LNCAP (cell line): ENCODE measurements at regions not wholly inside any gene's neighbourhood (a gene's known extent, or its start where the extent isn't known, plus 50 kb on each side); places are given as distances from the start of the nearest gene placed in this dataset.

Experiments
- TF ChIP-seq, protein P1 (sequence below): fragments of 450-650 bp; IDR thresholded peaks from 2 replicates; pipeline ENCODE4 v1.5.1; 2017; ENCODE audit warnings: mild to moderate bottlenecking

DNA sequence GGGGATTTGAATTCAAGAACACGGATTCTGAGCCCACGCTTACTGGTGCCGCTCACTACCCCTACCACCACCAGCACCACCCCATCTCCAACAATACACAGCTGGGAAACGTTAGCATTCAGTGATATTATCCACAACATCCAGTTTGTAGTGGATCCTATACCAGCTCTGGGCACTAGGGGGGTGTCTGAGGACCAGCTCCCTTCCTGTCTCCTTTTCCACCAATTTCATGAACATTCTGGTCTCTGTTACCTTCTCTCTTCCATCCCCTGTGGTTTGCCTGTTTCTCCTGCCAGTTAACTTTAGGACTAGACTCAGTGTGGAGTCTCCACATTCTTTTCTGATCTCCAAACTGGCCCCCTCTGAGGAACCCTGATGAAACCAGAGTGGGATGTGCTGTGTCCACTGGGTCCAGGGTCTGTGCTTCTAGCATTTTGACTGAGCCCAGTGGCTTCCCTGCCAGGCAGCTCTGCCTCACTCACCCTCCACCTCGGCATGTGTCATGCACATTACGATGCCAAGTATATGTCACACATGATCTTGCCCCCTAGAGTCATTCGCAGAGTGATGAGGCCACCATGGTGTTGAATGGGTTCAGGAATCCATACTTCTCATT lies 187.0 kb upstream of the CDH13 start:
- TF ChIP-seq, protein P1, sequence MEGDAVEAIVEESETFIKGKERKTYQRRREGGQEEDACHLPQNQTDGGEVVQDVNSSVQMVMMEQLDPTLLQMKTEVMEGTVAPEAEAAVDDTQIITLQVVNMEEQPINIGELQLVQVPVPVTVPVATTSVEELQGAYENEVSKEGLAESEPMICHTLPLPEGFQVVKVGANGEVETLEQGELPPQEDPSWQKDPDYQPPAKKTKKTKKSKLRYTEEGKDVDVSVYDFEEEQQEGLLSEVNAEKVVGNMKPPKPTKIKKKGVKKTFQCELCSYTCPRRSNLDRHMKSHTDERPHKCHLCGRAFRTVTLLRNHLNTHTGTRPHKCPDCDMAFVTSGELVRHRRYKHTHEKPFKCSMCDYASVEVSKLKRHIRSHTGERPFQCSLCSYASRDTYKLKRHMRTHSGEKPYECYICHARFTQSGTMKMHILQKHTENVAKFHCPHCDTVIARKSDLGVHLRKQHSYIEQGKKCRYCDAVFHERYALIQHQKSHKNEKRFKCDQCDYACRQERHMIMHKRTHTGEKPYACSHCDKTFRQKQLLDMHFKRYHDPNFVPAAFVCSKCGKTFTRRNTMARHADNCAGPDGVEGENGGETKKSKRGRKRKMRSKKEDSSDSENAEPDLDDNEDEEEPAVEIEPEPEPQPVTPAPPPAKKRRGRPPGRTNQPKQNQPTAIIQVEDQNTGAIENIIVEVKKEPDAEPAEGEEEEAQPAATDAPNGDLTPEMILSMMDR: peak; percentile 52

DNA sequence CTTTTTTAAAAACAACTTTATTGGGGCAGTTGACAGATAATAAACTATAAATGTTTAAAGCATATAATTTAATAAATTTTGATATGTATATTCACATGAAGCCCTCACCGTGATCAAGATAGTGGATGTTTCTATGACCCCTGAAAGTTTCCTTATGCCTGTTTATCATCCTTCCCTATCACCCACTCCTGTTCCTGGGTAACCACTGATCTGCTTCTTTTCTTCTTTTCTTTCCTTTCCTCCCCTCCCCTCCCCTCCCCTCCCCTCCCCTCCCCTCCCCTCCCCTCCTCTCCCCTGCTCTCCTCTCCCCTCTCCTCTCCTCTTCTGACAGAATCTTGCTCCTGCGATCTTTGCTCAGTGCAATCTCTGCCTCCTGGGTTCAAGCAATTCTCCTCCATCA lies 193.7 kb upstream of the CDH13 start:
- TF ChIP-seq, protein P1: no peak

DNA sequence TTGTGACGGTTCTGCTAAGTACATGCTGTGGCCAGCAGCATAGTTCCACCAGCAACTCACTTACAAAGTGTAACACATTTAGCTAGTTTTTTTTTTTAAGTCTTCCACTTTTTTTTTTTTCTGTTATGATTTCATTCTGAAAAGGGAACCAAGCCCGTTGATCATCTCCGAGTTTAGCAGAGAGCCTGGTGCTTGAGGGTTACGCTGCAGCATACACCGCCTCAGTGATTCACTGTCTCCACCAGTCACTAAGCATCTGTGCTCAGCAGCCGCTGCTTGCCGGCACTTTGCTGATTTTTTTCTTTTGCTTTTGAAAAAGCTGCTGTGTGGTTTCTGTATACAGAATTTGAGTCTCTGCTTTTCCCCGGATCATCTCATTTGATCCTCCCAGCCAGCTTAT lies 194.5 kb upstream of the CDH13 start:
- TF ChIP-seq, protein P1: no peak

DNA sequence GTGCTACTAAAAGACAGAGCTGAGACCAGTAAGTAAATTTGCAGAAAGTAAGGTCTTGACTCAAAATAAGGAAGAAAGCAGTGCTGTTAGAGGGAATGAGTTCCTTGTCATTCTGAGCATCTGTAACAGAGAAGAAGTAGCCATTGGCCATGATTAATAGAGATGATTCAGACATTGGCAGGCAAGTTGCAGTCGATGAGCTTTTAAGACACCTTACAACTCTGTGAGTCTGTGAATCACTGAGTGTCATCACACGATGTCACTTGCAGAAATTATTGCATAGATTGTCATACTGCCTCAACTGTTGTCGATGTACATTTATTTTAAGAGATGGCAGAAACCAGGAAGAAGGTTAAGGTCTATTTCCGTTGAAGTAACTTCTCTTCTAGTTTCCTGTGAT lies 201.1 kb upstream of the CDH13 start:
- TF ChIP-seq, protein P1: no peak

DNA sequence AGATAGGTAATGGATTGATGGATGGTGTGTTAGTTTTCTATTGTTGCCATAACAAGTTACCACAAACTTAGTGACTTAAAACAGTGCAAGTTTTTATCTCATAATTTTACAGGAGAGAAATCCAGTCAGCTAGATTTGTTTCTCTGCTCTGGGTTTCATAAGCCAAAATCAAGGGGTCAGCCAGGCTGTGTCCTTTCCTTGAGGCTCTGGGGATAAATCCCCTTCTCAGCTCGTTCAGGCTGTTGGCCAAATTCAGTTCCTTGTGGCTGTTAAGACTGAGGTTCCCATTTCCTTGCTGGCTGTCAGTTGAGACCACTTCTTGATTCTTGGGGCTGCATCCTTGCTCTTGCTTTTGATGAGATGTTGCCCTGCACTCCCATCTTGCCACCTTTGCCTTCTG lies 204.9 kb upstream of the CDH13 start:
- TF ChIP-seq, protein P1: no peak

DNA sequence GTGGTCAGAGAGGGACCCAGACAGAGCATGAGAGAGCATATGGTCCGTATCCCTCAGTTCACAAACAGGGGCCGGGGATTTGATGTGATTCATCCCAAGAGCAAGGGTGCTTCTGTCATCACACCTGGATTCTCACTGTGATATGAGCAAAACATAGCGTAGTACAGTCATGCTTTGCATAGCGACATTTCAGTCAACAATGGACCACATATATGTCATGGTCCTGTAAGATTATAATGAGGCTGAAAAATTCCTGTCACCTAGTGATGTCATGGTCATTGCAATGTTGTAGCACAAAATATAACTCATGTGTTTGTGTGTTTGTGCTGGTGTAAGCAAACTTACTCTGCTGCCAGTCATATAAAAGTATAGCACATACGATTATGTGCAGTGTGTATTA lies 207.4 kb upstream of the CDH13 start:
- TF ChIP-seq, protein P1: no peak

DNA sequence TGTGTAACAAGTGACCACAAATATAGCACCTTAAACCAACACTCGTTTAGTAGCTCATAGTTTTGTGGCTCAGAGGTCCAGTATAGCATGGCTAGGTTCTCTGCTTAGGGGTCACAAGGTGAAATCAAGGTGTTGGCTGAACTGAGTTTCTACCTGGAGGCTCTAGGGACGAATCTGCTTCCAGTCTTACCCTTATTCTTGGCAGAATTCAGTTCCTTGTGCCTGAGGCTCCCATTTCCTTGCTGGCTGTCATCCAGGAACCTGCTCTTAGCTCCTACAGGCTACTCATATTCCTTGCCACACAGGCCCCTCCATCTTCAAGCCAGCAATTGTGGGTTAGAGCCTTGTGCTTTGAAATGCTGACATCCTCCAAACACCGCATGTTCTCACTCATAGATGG lies 212.3 kb upstream of the CDH13 start:
- TF ChIP-seq, protein P1: no peak

DNA sequence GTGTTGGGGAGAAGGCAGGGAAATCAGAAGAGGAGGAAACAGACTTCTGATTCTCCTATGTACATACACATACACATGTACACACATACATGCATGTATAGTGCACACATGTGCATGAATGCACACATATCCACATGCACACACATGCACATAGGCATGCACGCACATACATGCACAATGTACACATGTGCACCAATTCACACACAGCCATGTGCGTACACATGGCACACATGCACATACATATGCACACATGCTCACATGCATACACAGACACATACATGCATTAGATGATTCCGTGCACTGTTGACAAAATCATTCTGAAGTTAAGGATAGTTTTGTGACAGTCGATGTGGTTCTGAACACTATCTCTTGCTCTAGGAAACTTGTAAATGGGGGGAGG lies 214.0 kb upstream of the CDH13 start:
- TF ChIP-seq, protein P1: no peak
